Gastrocnemius medialis (tissue), 4 donors: ENCODE measurements at regions not wholly inside any gene's neighbourhood (a gene's known extent, or its start where the extent isn't known, plus 50 kb on each side); places are given as distances from the start of the nearest gene placed in this dataset.

Experiments used
- CTCF ChIP-seq, 5 experiments: fragments of 450-650 bp in 3 of 5; fragments of 200-600 bp in 2 of 5; sonication (generic) in 2 of 5; IDR thresholded peaks in 4 of 5; conservative IDR thresholded peaks in 1 of 5; 1 replicate in 4 of 5; 2 replicates in 1 of 5; pipeline ENCODE4 v1.5.1; 2016 to 2019; ENCODE audit warnings: antibody characterized with exemption in 5 of 5, mild to moderate bottlenecking in 3 of 5, moderate library complexity in 3 of 5
- POLR2A ChIP-seq, 2 donors: fragments of 450-650 bp; IDR thresholded peaks; one replicate each; pipeline ENCODE4 v1.6.1; 2017; ENCODE audit warnings: antibody characterized with exemption in 2 of 2, mild to moderate bottlenecking in 2 of 2, moderate library complexity in 2 of 2

- no peak for TF ChIP-seq CTCF (IDR thresholded peaks at IDR 0.05 in 4 of 5, conservative IDR thresholded peaks at IDR 0.05 in 1 of 5)
- no peak for TF ChIP-seq POLR2A (IDR thresholded peaks at IDR 0.05)
These were observed 474.8 kb downstream of the TMA16 start for GRCh38 chr4:163969291-163969690.
